NCI-H146 (cell line): ENCODE measurements at regions not wholly inside any gene's neighbourhood (a gene's known extent, or its start where the extent isn't known, plus 50 kb on each side); places are given as distances from the start of the nearest gene placed in this dataset.
"Not testable (repeated sequence)": the region's sequence is repeated elsewhere in the genome, so short reads cannot be mapped to it uniquely, and the experiment has no call there.

Experiments used
- DNase-seq: peaks from one replicate; lab custom pipeline; 2025; lab: John Stamatoyannopoulos, UW

DNA sequence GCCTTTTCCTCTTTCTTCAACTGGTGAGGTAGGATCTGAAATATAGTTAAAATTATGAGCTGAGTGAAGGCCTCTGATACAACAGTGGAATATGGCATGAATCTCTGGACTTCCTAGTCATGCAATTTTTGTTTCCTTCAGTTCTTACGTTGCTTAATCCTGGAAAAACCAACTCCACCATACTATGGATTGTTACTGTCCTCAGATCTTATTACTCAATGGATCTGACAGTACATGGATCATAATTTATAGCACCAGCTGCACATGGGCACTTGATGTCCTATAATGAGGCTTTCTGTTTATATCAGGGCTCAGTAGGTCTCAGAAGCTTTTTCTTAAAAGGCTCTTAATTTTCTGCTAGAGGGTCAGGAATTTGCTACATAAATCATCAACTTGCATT, 1341.0 kb upstream of the EYS start:
- DNase-seq: no peak

DNA sequence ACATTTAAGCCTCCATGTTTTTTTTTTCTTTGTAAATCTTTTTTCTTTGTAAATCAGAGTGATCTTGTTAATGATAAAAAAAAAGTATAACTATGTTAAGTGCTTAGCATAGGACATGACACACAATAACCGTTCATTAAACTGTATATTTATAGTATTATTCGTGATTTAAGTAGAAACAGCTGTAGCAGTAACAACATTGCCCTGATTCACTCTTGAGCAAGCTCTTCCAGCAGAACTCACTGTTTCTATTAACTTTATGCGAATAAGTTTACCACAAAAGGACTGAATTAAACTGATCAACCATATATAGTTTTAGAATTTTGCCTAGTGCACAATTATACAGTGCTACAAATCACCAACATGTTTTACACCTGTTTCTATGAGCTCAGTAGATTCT, 1338.0 kb upstream of the EYS start:
- DNase-seq: no peak

DNA sequence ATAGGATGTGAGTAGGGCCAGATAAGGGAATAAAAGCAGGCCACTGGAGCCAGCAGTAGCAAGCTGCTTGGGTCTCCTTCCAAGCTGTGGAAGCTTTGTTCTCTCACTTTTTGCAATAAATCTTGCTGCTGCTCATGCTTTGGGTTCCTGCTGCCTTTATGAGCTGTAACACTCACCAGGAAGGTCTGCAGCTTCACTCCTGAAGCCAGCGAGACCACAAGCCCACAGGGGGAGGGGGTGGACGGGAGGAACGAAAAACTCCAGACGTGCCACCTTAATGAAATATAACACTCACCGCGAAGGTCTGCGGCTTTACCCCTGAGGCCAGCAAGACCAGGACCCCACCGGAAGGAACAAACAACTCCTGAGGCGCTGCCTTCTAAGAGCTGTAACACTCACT, 1324.4 kb upstream of the EYS start:
- no peak for DNase-seq

DNA sequence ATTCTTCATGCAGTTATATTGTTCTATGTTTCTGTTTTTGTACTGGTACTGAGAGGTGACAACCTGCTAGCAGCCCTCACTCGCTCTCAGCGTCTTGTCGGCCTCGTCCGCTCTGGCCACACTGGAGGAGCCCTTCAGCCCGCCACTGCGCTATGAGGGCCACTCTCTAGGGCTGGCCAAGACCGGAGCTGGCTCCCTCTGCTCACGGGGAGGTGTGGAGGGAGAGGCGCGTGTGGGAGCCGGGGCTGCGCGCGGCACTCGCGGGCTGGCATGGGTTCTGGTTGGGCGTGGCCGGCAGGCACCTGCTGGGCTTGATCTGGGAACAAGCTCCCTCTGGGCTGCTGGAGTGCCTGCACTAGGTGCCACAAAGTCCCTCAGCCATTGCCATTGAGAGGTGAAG, 1323.8 kb upstream of the EYS start:
- no peak for DNase-seq

DNA sequence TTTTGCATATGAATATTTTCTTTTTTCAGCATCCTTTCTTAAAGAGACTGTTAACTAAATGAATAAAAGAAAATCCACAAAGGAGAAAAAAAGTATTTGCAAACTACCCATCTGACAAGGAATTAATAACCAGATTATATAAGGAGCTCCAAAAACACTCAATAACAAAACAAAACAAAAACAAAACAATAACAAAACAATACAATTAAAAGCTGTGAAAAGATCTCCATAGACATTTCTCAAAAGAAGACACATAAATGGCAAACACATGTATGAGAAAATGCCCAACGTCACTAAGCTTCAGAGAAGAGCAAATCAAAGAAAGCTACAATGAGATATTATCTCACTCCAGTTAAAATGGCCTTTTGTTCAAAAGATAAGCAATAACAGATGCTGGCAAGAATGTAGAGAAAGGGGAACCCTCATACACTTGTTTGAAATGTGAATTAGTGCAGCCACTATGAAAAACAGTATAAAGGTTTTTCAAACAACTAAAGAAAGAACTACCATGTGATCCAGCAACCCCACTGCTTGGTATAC, 1310.0 kb upstream of the EYS start:
- DNase-seq: no peak

DNA sequence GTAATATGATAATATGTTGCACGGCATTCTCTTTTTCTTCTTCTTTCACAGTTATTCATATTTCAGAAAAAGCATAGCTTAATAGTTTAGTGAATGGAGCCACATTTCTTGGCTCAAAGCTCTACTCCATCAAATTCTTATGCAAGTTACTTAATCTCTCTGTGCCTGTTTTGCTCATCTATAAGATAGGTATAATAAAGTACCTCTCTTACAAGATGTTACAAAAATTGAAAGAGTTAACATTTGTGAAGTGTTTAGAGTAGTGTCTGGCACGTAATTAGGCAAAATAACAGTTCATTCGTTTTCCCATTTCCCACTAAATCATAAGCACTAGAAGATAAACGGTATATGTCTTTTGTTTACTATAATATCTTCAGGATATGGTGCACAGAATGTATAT, 1304.4 kb upstream of the EYS start:
- no peak for DNase-seq

DNA sequence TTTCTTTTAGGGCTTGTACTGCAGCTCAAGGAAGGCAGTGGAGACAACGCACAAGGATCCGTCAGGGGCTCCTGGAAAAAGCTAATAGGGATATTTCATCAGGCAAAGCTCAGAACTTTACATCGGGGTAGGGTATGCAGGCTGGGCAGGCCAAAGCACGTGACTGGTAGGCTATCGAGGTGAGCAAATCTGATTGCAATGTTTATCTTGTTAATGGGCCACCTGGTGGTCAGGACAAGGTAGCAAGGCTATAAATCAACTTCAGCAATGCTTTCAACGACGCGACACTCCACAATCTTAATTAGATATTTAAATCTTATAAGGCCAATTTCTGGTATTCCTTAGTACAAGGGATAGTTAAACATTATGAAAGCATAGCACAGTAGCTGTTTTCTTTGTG, 1302.8 kb upstream of the EYS start:
- DNase-seq: no peak

DNA sequence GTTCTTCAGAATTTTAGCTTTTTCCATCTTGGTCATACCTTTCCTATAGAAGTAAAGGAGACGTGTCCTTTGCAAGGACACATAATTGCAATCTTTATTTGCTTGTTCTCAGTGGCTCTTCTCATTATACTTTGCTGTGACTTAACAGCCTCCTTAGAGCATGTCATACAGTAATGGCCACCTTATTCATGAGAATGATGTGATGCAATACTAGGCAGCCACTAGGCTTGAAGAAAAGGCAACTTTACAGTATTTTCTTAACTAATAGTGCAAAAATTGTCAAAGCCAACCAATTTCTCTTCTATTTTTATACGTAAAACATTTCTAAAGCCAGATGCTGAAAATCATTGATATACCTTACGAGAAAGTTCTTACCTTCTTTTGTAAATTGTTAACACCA, 1296.8 kb upstream of the EYS start:
- no peak for DNase-seq

DNA sequence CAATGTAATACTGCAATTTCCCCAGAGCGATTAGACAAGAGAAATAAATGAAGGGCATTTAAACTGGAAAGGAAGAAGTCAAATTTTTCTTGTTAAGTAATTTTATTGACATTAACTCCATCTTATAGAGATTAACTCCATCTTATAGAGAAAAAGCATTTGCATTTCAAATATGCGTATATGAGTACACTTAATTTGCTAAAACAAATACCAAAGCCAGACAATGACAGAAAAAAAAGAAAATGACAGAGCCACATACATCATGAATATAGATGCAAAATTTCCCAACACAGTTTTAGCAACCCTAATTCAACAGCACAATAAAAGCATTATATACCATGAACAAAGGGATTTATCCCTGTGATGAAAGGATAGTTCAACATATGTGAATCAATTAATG, 1293.1 kb upstream of the EYS start:
- DNase-seq: no peak

DNA sequence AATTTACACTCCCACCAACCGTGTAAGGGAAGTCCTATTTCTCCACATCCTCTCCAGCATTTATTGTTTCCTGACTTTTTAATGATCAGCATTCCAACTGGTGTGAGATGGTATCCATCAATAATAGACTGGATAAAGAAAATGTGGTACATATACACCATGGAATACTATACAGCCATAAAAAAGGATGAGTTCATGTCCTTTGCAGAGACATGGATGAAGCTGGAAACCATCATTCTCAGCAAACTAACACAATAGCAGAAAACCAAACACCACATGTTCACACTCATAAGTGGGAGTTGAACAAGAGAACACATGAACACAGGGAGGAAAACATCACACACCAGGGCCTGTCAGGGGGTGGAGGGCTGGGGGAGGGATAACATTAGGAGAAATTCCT, 1290.6 kb upstream of the EYS start:
- not testable (repeated sequence) for DNase-seq

DNA sequence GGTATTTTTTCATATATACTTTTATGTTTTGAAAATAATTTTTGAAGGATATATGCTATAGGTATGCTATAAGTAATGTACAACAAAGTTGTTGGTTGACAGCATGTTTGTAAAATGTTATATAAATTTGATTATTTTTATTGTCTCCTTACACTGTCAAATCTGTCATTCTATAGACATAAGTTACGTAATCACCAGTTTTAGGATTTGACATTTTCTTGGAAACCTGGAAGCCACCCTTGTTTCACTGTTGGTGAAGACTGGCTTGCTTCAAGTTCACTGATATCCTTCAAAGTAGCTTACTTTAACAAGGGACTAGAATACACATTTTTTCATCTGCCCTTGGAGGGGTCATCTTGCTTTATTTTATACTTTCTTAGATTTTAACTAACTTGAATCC, 1288.6 kb upstream of the EYS start:
- no peak for DNase-seq

DNA sequence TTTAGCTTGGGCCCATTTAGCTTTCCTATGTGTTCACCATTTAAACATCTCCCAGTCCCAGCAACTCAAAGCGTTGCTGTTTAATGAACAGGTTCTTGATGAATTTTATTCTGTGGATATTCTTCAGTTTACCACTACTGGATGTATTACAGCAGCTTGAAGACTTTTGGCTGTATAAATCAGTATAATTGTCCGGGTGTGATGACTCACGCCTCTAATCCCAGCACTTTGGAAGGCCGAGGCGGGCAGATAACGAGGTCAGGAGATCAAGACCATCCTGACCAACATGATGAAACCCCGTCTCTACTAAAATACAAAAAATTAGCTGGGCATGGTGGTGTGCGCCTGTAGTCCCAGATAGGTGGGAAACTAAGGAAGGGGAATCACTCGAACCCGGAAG, 1286.7 kb upstream of the EYS start:
- not testable (repeated sequence) for DNase-seq

DNA sequence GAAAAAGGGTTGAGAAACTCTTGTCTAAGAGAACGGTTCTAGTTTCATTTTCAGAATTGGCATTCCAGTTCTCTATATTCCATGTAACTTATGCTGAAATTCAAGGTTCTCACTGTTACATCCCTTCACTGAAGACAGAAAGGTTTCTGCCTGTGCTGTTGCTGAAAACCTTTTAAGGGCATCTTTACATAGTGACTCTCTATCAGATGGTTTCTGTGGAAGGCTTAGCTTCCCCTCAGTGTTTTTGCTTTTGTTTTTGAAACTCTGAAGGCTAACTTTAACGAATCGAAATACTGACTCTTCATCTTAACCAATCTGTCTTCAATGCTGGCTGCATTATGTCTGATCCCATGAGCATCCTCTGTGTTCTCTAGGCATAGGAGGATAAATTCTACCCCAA, 1286.2 kb upstream of the EYS start:
- no peak for DNase-seq

DNA sequence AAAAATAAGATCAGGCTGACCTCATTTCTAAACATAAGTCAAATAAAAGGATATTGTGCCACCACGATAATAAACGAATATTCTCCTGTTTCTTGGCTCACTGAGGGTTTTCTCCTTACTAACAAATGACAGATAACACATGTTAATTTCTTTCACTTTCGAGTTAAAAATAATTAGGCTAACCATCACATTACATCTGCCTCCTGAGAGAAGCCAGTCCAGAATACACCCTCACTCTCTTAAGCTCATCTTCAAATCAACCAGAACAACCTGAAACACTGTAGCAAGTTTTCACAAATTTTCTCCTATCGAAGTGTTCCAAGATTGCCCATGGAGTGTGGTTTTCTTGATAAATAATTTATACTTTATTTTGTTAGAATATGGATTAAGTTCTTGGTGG, 1285.6 kb upstream of the EYS start:
- no peak for DNase-seq

DNA sequence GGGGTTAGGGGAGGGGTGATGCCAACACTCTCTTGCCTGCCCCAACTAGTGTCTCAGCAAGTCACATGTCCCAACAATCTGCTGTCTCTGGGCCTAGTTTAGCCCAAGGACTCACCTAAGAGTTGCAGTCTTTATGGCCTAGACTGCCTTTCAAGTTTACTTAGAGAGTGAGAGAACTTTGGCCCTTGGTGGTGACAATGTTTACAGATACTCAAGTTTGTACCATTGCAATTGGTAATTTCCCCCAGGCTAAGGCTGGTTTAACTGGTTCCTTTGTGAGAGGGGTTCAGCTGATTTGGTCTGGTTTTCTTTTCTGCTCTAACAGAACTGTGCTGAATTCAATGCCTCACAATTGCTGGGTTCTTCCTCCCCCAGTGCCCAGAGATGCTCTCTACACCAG, 1279.9 kb upstream of the EYS start:
- no peak for DNase-seq

DNA sequence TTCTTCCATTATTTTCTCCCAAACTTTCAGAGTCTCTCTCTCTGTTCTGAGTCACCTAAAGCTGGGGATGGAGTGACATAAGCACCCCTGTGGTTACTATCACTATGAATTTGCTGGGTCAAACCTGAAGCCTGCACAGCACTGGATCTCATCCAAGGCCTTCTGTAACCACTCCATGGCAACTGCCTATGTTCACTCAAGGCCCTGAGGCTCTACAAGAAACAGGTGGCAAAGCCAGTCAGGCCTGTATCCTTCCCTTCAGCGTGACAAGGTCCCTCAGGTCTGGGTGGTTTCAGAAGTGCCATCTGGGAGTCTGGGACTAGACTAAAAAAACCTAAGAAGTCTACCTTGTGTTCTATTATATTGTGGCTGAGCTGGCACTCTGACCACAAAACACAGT, 1278.8 kb upstream of the EYS start:
- DNase-seq: no peak

DNA sequence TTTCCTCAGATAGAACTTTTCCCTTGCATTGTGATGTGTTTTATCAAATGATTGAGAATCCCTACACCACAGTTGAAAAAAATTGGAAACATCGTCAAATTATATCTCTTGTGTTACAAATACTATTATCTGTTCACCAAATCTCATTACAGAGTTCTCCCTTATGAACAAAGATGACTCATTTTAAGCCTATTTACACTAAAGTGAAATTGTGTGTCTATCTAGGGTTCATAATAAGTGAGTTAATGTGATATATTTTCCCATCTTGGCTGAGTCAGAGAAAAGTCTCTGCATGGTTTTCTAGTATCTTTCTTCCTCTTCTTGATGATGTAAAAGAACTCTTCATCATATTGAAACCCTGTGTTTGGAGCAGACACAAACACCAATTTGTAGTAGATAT, 1263.3 kb upstream of the EYS start:
- DNase-seq: no peak

DNA sequence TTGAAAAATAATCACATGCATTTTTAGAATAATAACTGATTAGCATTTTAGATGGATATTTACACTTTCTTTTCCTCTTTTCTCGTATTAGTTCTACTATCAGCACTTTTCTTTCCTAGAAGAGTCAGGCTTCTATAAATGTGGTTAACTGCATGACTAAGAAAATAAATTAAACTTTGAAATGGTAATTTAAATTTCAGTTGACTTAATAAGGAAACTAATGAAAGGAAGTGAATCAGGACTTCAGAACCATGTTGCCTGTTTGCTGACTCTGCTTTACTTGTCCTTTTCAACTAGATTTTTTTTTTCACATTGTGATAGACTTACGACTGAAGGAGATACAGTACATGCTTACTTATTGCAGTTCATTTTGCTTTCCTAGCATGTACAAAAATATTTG, 1258.2 kb upstream of the EYS start:
- DNase-seq: no peak

DNA sequence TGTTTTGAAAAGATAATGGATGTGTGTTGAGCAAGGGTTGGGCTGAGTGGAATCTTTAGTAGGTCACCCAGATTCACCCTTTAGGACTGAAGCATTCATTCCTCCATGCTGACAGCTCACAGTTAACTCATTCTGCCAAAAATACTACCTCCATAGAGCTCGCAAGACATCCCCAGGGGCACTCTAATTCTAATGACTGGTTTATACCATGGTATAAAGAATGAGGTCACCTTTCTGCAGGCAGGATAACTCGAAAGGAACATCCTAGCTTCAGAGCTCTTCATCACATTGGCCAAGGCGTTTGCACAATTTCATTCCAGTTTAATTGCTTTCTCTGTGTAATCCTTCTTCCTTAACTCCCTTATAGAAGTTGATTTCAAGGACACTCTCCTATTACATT, 1257.2 kb upstream of the EYS start:
- DNase-seq: no peak

DNA sequence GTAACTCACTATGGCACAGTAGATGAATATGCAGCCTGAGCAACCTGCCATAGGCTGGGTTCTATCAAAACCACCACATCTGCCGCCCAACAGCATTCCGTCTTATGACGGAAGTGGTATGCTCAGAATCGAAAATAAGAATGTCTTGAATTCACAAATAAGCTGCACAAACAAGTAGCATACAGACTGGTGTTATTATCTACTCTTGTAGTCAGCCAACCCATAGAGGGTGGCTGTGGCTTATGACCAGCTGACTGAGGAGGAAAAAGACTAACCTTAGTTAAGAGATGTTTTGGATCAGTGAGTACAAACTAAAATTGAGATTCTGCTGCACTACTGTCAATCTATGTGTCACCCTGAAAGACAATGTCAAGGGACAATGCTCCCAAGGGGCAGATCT, 1255.1 kb upstream of the EYS start:
- DNase-seq: no peak

DNA sequence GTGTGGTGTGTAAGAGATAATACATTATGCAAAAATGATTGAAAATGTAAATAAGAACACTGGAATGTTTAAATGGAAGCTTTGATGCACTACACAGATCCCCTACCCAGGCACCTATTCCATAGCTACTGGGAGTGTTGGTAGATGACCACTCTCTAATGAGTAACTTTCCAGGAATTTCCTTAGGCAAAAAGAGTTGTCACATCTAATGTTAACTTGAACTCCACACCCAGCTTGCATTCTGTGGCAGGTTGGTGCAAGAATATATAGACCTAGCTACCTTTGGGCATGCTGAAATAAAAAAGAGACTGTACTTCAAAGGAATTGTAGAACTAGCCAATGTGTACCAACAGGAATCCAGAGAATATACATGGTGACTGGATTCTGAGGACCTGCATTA, 1254.2 kb upstream of the EYS start:
- DNase-seq: no peak

DNA sequence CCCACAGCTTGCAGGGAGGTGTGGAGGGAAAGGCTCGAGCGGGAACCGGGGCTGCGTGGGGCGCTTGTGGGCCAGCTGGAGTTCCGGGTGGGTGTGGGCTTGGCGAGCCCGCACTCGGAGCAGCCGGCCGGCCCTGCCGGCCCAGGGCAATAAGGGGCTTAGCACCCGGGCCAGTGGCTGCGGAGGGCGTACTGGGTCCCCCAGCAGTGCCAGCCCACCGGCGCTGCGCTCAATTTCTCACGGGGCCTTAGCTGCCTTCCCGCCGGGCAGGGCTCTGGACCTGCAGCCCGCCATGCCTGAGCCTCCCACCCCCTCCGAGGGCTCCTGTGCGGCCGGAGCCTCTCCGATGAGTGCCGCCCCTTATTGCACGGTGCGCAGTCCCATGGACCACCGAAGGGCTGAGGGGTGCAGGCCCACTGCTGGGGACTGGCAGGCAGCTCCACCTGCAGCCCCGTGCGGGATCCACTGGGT, 1242.2 kb upstream of the EYS start:
- no peak for DNase-seq

DNA sequence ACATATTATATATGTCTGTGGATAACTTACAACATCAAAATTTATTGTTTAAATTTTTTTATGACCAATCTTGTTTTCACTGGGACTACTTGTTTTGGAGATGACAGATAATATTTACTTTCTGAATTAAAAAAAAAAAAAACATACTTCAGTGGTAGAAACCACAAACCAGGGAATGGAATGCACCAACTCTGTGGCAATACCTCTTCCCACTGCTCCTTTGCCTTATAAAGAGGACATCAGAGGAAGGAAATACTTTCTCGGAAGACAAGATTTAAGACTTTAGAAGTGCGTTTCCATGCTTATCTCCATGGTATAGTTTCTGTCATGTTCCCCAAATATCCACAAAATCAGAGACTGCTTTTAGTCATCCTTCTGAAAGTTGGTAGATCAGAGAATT, 1241.1 kb upstream of the EYS start:
- DNase-seq: no peak

DNA sequence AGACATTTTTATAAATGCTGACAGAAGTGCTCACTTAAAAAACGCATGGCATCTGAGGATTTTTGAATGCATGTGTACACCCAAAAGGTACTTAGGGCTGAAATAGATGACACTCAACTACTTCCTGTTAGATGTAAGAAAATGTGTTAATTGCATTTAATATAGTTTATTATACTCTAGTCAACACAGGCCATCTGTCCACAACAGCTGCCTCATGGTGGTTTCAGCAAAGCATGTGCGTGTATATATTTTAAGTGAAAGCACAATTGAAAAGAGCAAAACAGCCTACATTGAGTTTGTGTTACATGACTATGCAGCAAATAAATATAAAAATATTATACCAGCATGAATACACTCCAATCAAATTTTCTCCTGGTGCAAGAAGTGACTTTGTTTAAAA, 1233.0 kb upstream of the EYS start:
- no peak for DNase-seq

DNA sequence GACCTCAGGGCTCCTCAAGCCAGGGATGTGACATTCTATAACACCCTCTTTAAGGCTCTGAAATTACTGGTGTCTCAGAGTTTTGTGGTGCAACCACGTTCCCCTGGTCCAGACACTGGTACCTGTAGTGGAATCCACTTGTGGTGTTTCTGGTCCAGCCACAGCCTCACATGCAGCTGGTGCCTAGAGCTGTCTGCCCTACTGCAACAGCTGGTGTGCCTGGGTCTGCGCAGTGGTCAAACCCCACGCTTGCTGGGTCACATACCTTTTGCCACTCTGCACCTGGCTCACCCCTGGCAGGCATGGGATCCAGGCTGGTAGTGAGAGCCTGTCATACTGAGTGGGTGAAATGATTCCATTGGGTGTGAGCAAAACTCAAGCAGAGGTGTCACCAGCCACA, 1230.2 kb upstream of the EYS start:
- DNase-seq: no peak
